ENCODE measurements at regions not wholly inside any gene's neighbourhood (a gene's known extent, or its start where the extent isn't known, plus 50 kb on each side); places are given as distances from the start of the nearest gene placed in this dataset.
A peak's percentile ranks its signal among the peaks of the same experiment; 100 is the strongest.

GRCh38 chr14:76639606-76640229 lies 121.5 kb upstream of the VASH1 start:
- Mint-ChIP-seq H3K4me3 (no peak overlapping the region), H3K27ac (no peak overlapping the region), H3K4me1 (no peaks in the 10 kb centered on the region), H3K9me3 (peaks cover 0 to 11% (median 5%) of the 10 kb centered on the region in 3 donors), H3K36me3 (peaks cover 2% of the 10 kb centered on the region), H3K27me3 (peaks cover 10% of the 10 kb centered on the region)

GRCh38 chr14:76640923-76641395 lies 120.3 kb upstream of the VASH1 start:
- H3K27ac Mint-ChIP-seq, result no peak overlapping the region
- H3K4me3 Mint-ChIP-seq, result no peak overlapping the region
- H3K4me1 Mint-ChIP-seq, result peaks cover 0 to 2% (median 0%) of the 10 kb centered on the region in 3 donors
- peaks cover 2% of the 10 kb centered on the region for H3K36me3 Mint-ChIP-seq
- peaks cover 8% of the 10 kb centered on the region for H3K27me3 Mint-ChIP-seq
- peaks cover 0 to 10% (median 7%) of the 10 kb centered on the region in 3 donors for H3K9me3 Mint-ChIP-seq

- Mint-ChIP-seq H3K27ac (no peak overlapping the region), H3K36me3 (peaks cover 2% of the 10 kb centered on the region), H3K9me3 (peaks cover 0 to 6% (median 4%) of the 10 kb centered on the region in 3 donors), H3K27me3 (peaks cover 8% of the 10 kb centered on the region), H3K4me1 (peaks cover 0 to 2% (median 0%) of the 10 kb centered on the region in 3 donors), H3K4me3 (no peak overlapping the region)
These were observed 119.7 kb upstream of the VASH1 start for GRCh38 chr14:76641541-76641940.

- Mint-ChIP-seq H3K4me3 (no peak overlapping the region), H3K4me1 (peaks cover 0 to 2% (median 0%) of the 10 kb centered on the region in 3 donors), H3K27ac (no peak overlapping the region), H3K36me3 (no peaks in the 10 kb centered on the region), H3K9me3 (peaks cover 0 to 2% (median 0%) of the 10 kb centered on the region in 3 donors), H3K27me3 (peaks cover 5% of the 10 kb centered on the region)
These were observed 117.4 kb upstream of the VASH1 start for GRCh38 chr14:76643887-76644286.

GRCh38 chr14:76644855-76645518 lies 116.3 kb upstream of the VASH1 start:
- H3K4me1 Mint-ChIP-seq, result peaks cover 0 to 2% (median 0%) of the 10 kb centered on the region in 3 donors
- no peak overlapping the region for H3K27ac Mint-ChIP-seq
- no peak overlapping the region for H3K4me3 Mint-ChIP-seq
- no peaks in the 10 kb centered on the region for H3K36me3 Mint-ChIP-seq
- H3K9me3 Mint-ChIP-seq, result peaks cover 0 to 2% (median 0%) of the 10 kb centered on the region in 3 donors
- peaks cover 5% of the 10 kb centered on the region for H3K27me3 Mint-ChIP-seq

GRCh38 chr14:76647697-76648298 lies 113.5 kb upstream of the VASH1 start:
- Mint-ChIP-seq H3K9me3 (peaks cover 0 to 2% (median 0%) of the 10 kb centered on the region in 3 donors), H3K27me3 (peaks cover 2% of the 10 kb centered on the region), H3K4me3 (no peak overlapping the region), H3K36me3 (no peaks in the 10 kb centered on the region), H3K4me1 (peaks cover 0 to 2% (median 0%) of the 10 kb centered on the region in 3 donors), H3K27ac (no peak overlapping the region)

- Mint-ChIP-seq H3K9me3 (peaks cover 0 to 2% (median 0%) of the 10 kb centered on the region in 3 donors), H3K36me3 (no peaks in the 10 kb centered on the region), H3K4me3 (peak overlapping the region in 1 of 4 donors; percentile 53), H3K27ac (no peak overlapping the region), H3K27me3 (no peaks in the 10 kb centered on the region), H3K4me1 (no peaks in the 10 kb centered on the region)
These were observed 109.7 kb upstream of the VASH1 start for GRCh38 chr14:76651410-76652055.

GRCh38 chr14:76653875-76654572 lies 107.2 kb upstream of the VASH1 start:
- no peak overlapping the region for H3K4me3 Mint-ChIP-seq
- H3K4me1 Mint-ChIP-seq, result no peaks in the 10 kb centered on the region
- H3K27ac Mint-ChIP-seq, result no peak overlapping the region
- no peaks in the 10 kb centered on the region for H3K36me3 Mint-ChIP-seq
- peaks cover 0 to 7% (median 4%) of the 10 kb centered on the region in 3 donors for H3K9me3 Mint-ChIP-seq
- H3K27me3 Mint-ChIP-seq, result no peaks in the 10 kb centered on the region

- Mint-ChIP-seq H3K4me3 (no peak overlapping the region), H3K9me3 (peaks cover 0 to 10% (median 4%) of the 10 kb centered on the region in 3 donors), H3K4me1 (no peaks in the 10 kb centered on the region)
These were observed 106.6 kb upstream of the VASH1 start for GRCh38 chr14:76654573-76655108.

GRCh38 chr14:76655331-76655730 lies 105.9 kb upstream of the VASH1 start:
- H3K4me1 Mint-ChIP-seq, result no peaks in the 10 kb centered on the region
- no peak overlapping the region for H3K4me3 Mint-ChIP-seq
- no peak overlapping the region for H3K27ac Mint-ChIP-seq
- H3K9me3 Mint-ChIP-seq, result peaks cover 0 to 10% (median 4%) of the 10 kb centered on the region in 3 donors
- peaks cover 2% of the 10 kb centered on the region for H3K27me3 Mint-ChIP-seq
- no peaks in the 10 kb centered on the region for H3K36me3 Mint-ChIP-seq

More at GRCh38 chr14:76654573-76655108, 106.6 kb upstream of the VASH1 start:
- Mint-ChIP-seq H3K36me3 (no peaks in the 10 kb centered on the region), H3K27ac (no peak overlapping the region), H3K27me3 (no peaks in the 10 kb centered on the region)

- Mint-ChIP-seq H3K4me3 (peak overlapping the region in 1 of 4 donors; percentile 41), H3K27me3 (peaks cover 2% of the 10 kb centered on the region), H3K27ac (no peak overlapping the region), H3K4me1 (no peaks in the 10 kb centered on the region), H3K9me3 (peaks cover 2 to 10% (median 7%) of the 10 kb centered on the region in 3 donors), H3K36me3 (no peaks in the 10 kb centered on the region)
These were observed 104.7 kb upstream of the VASH1 start for GRCh38 chr14:76656592-76656991.

- Mint-ChIP-seq H3K27ac (no peak overlapping the region), H3K4me3 (no peak overlapping the region), H3K27me3 (peaks cover 2% of the 10 kb centered on the region), H3K36me3 (no peaks in the 10 kb centered on the region), H3K9me3 (peaks cover 2 to 10% (median 7%) of the 10 kb centered on the region in 3 donors), H3K4me1 (no peaks in the 10 kb centered on the region)
These were observed 103.9 kb upstream of the VASH1 start for GRCh38 chr14:76657404-76657803.

GRCh38 chr14:76657846-76658245 lies 103.4 kb upstream of the VASH1 start:
- no peak overlapping the region for H3K27ac Mint-ChIP-seq
- H3K4me3 Mint-ChIP-seq, result no peak overlapping the region
- no peaks in the 10 kb centered on the region for H3K36me3 Mint-ChIP-seq
- H3K27me3 Mint-ChIP-seq, result peaks cover 4% of the 10 kb centered on the region
- H3K9me3 Mint-ChIP-seq, result peaks cover 2 to 10% (median 9%) of the 10 kb centered on the region in 3 donors
- no peaks in the 10 kb centered on the region for H3K4me1 Mint-ChIP-seq

GRCh38 chr14:76662580-76662979 lies 98.7 kb upstream of the VASH1 start:
- H3K27me3 Mint-ChIP-seq, result peaks cover 5% of the 10 kb centered on the region
- H3K27ac Mint-ChIP-seq, result no peak overlapping the region
- H3K4me1 Mint-ChIP-seq, result no peaks in the 10 kb centered on the region
- no peaks in the 10 kb centered on the region for H3K36me3 Mint-ChIP-seq
- H3K4me3 Mint-ChIP-seq, result no peak overlapping the region
- H3K9me3 Mint-ChIP-seq, result peaks cover 2 to 10% (median 5%) of the 10 kb centered on the region in 3 donors

Data from IgD-negative memory B cell (primary cell).